ENCODE measurements at regions not wholly inside any gene's neighbourhood (a gene's known extent, or its start where the extent isn't known, plus 50 kb on each side); places are given as distances from the start of the nearest gene placed in this dataset.

GRCh38 chr1:195618287-195618686 is 990.0 kb downstream of the KCNT2 start:
- POLR2A ChIA-PET, result no interaction called here

GRCh38 chr1:195617106-195617505 is 991.1 kb downstream of the KCNT2 start:
- Histone ChIP-seq H3K4me3 (replicated peaks in 1 of 2; ENCODE audit: low read depth in 1 of 2, low read length in 2 of 2) (no peak overlapping the region), H4K20me1 (ENCODE audit: insufficient read depth) (no peaks in the 10 kb centered on the region), H3K9me2 (ENCODE audit: insufficient read depth) (no peaks in the 10 kb centered on the region), H3K9ac (ENCODE audit: low read length) (no peak overlapping the region), H3K4me1 (ENCODE audit: control insufficient read depth in 1 of 2, insufficient read depth in 2 of 2, low read length in 2 of 2) (no peaks in the 10 kb centered on the region), H3K36me3 (ENCODE audit: control insufficient read depth in 1 of 2, insufficient read depth in 2 of 2, low read length in 2 of 2) (no peaks in the 10 kb centered on the region), H3K9me3 (ENCODE audit: control insufficient read depth in 1 of 2, insufficient read depth in 1 of 2, low read depth in 1 of 2, low read length in 2 of 2) (no peaks in the 10 kb centered on the region), H3K27ac (ENCODE audit: low read depth, low read length) (no peak overlapping the region), H2AFZ (ENCODE audit: low read depth, low read length, poor library complexity, severe bottlenecking) (no peak overlapping the region), H3K4me2 (ENCODE audit: low read length) (no peak overlapping the region), H3K79me2 (ENCODE audit: insufficient read depth, low read length) (no peaks in the 10 kb centered on the region), H3K27me3 (ENCODE audit: insufficient read depth, low read length) (no peaks in the 10 kb centered on the region)
- RAD21 ChIA-PET (ENCODE audit: low non-redundant PET in 1 of 2, low total read pairs in 2 of 2, uncharacterized antibody in 2 of 2, unreplicated experiment in 2 of 2), result no interaction called here
- CTCF ChIA-PET, result no interaction called here
- no peak for ATAC-seq
- POLR2A ChIA-PET, result no interaction called here
- TF ChIP-seq, protein P1, sequence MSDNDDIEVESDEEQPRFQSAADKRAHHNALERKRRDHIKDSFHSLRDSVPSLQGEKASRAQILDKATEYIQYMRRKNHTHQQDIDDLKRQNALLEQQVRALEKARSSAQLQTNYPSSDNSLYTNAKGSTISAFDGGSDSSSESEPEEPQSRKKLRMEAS (IDR thresholded peaks at IDR 0.05), result no peak
- TF ChIP-seq ELF1 (IDR thresholded peaks at IDR 0.05; ENCODE audit: borderline replicate concordance, low read depth), result no peak
- no peak for TF ChIP-seq EGR1 (IDR thresholded peaks at IDR 0.05; ENCODE audit: low read depth)
- no peak for TF ChIP-seq ZBTB33 (IDR thresholded peaks at IDR 0.05; ENCODE audit: extremely low read depth, insufficient replicate concordance, low read length)
- no peak for TF ChIP-seq CBX3 (IDR thresholded peaks at IDR 0.05; ENCODE audit: low read depth)
- no peak for TF ChIP-seq SRF (IDR thresholded peaks at IDR 0.05; ENCODE audit: low read depth)
- TF ChIP-seq ZFX (IDR thresholded peaks at IDR 0.05), result no peak
- TF ChIP-seq YY1 (IDR thresholded peaks at IDR 0.05; ENCODE audit: extremely low read depth, insufficient replicate concordance, low read depth, low read length), result no peak
- no peak for TF ChIP-seq SP1 (IDR thresholded peaks at IDR 0.05; ENCODE audit: low read depth)
- DNase-seq (ENCODE audit: low read depth, low spot score), result no peak
- intact Hi-C loops (cut with micrococcal nuclease), result no loop called here
- BruUV-seq (replicated peaks), result no TSS peak

More at GRCh38 chr1:195618287-195618686, 990.0 kb downstream of the KCNT2 start:
- intact Hi-C loops (cut with micrococcal nuclease), result no loop called here
- Histone ChIP-seq H3K4me3 (replicated peaks in 1 of 2; ENCODE audit: low read depth in 1 of 2, low read length in 2 of 2) (no peak overlapping the region), H3K9me2 (ENCODE audit: insufficient read depth) (no peaks in the 10 kb centered on the region), H3K27ac (ENCODE audit: low read depth, low read length) (no peak overlapping the region), H3K79me2 (ENCODE audit: insufficient read depth, low read length) (no peaks in the 10 kb centered on the region), H4K20me1 (ENCODE audit: insufficient read depth) (no peaks in the 10 kb centered on the region), H3K9me3 (ENCODE audit: control insufficient read depth in 1 of 2, insufficient read depth in 1 of 2, low read depth in 1 of 2, low read length in 2 of 2) (no peaks in the 10 kb centered on the region), H2AFZ (ENCODE audit: low read depth, low read length, poor library complexity, severe bottlenecking) (peak overlapping the region; percentile 22), H3K4me2 (ENCODE audit: low read length) (no peak overlapping the region), H3K27me3 (ENCODE audit: insufficient read depth, low read length) (no peaks in the 10 kb centered on the region), H3K4me1 (ENCODE audit: control insufficient read depth in 1 of 2, insufficient read depth in 2 of 2, low read length in 2 of 2) (no peaks in the 10 kb centered on the region), H3K36me3 (ENCODE audit: control insufficient read depth in 1 of 2, insufficient read depth in 2 of 2, low read length in 2 of 2) (no peaks in the 10 kb centered on the region), H3K9ac (ENCODE audit: low read length) (no peak overlapping the region)
- BruUV-seq (replicated peaks), result no TSS peak
- ChIA-PET CTCF (no interaction called here), RAD21 (ENCODE audit: low non-redundant PET in 1 of 2, low total read pairs in 2 of 2, uncharacterized antibody in 2 of 2, unreplicated experiment in 2 of 2) (no interaction called here)
- no peak for DNase-seq (ENCODE audit: low read depth, low spot score)
- ATAC-seq, result no peak
- TF ChIP-seq, protein P1 (IDR thresholded peaks at IDR 0.05), result no peak

Measured in HCT116 (cell line).